ENCODE measurements at regions not wholly inside any gene's neighbourhood (a gene's known extent, or its start where the extent isn't known, plus 50 kb on each side); places are given as distances from the start of the nearest gene placed in this dataset.

DNA sequence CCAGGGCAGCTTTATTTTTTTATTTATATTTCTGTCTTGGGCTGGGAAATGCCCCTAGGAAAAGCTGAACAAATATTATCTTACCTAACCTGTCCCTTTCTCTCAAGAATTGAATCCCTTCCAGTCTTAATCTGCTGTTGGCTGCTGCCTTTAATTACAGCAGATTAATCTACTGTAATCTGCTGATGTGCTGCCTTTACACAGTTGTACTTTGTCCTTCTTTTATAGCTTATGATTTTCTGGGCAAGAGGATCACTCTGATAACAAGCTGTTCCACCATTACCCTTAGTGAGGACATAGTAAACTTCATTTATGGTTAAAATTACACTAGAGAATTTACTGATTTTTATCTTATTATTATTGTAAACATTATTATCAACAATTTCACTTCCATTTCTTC is 234.5 kb upstream of the MAN1A1 start:
- H3K36me3 Mint-ChIP-seq (ENCODE audit: insufficient read depth, unreplicated experiment): no peaks in the 10 kb centered on the region
- CTCF ChIA-PET: interaction anchor here (0.7 kb wide), 2 partner anchors 54 to 1370 kb away, joined by 3 read pairs; no protein-coding TSS in a partner anchor
- DNase-seq (ENCODE audit: unreplicated experiment): no peak
- intact Hi-C loops (cut with micrococcal nuclease): no loop called here
- H3K4me1 Mint-ChIP-seq (ENCODE audit: insufficient read depth, unreplicated experiment): no peaks in the 10 kb centered on the region
- H3K27ac Mint-ChIP-seq (ENCODE audit: low read depth, unreplicated experiment): no peak overlapping the region
- H3K27me3 Mint-ChIP-seq (ENCODE audit: insufficient read depth, unreplicated experiment): no peaks in the 10 kb centered on the region
- POLR2A ChIA-PET: interaction anchor here (1.0 kb wide), 1 partner anchor 119 kb away, joined by 4 read pairs; no protein-coding TSS in a partner anchor
- TF ChIP-seq, protein P1, sequence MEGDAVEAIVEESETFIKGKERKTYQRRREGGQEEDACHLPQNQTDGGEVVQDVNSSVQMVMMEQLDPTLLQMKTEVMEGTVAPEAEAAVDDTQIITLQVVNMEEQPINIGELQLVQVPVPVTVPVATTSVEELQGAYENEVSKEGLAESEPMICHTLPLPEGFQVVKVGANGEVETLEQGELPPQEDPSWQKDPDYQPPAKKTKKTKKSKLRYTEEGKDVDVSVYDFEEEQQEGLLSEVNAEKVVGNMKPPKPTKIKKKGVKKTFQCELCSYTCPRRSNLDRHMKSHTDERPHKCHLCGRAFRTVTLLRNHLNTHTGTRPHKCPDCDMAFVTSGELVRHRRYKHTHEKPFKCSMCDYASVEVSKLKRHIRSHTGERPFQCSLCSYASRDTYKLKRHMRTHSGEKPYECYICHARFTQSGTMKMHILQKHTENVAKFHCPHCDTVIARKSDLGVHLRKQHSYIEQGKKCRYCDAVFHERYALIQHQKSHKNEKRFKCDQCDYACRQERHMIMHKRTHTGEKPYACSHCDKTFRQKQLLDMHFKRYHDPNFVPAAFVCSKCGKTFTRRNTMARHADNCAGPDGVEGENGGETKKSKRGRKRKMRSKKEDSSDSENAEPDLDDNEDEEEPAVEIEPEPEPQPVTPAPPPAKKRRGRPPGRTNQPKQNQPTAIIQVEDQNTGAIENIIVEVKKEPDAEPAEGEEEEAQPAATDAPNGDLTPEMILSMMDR (IDR thresholded peaks at IDR 0.05; ENCODE audit: unreplicated experiment): no peak
- peaks cover 7% of the 10 kb centered on the region for H3K9me3 Mint-ChIP-seq (ENCODE audit: unreplicated experiment)
- no TSS peak for BruUV-seq (replicated peaks)
- no peak overlapping the region for H3K4me3 Mint-ChIP-seq (ENCODE audit: unreplicated experiment)

DNA sequence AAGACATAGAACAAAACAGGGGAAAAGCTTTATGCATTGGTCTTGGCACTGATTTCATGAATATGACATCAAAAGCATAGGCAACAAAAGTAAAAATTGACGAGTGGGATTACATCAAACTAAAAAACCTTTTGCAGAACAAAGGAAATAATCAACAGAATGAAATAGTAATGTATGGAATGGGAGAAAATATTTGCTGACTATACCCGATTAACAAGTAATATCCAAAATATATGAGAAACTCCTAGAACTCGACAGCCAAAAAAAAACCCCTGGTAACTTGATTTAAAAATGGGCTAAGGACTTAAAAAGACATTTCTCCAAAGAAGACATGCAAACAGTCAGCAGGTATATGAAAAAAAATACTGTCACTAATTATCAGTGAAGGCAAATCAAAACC is 231.7 kb upstream of the MAN1A1 start:
- ChIA-PET POLR2A (no interaction called here), CTCF (no interaction called here)
- H3K27ac Mint-ChIP-seq (ENCODE audit: low read depth, unreplicated experiment): no peak overlapping the region
- H3K4me1 Mint-ChIP-seq (ENCODE audit: insufficient read depth, unreplicated experiment): no peaks in the 10 kb centered on the region
- no peak for DNase-seq (ENCODE audit: unreplicated experiment)
- TF ChIP-seq, protein P1 (IDR thresholded peaks at IDR 0.05; ENCODE audit: unreplicated experiment): no peak
- H3K27me3 Mint-ChIP-seq (ENCODE audit: insufficient read depth, unreplicated experiment): no peaks in the 10 kb centered on the region
- intact Hi-C loops (cut with micrococcal nuclease): no loop called here
- H3K9me3 Mint-ChIP-seq (ENCODE audit: unreplicated experiment): peaks cover 14% of the 10 kb centered on the region
- BruUV-seq (replicated peaks): no TSS peak
- H3K36me3 Mint-ChIP-seq (ENCODE audit: insufficient read depth, unreplicated experiment): no peaks in the 10 kb centered on the region
- no peak overlapping the region for H3K4me3 Mint-ChIP-seq (ENCODE audit: unreplicated experiment)

DNA sequence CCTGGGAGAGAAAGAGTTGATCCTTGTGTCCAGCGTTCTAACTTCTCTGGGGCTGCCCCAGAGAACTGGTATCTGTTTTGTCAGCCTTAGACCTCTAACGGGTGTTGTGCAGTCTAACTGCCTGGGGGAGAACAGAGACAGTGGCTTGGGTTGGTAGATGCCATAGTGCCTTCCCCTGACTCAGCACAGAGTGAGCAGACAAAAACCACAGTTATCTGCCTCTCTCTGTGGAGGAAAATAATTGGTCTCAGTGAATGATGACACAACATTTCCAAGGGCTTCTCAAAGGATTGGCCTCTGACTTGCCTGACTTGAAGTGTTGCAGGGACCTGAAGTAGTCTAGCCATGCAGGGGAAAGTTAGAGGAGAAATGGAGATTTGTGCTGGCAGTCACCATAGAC is 226.2 kb upstream of the MAN1A1 start:
- H3K4me1 Mint-ChIP-seq (ENCODE audit: insufficient read depth, unreplicated experiment): no peaks in the 10 kb centered on the region
- H3K4me3 Mint-ChIP-seq (ENCODE audit: unreplicated experiment): no peak overlapping the region
- DNase-seq (ENCODE audit: unreplicated experiment): peak; percentile 36
- BruUV-seq (replicated peaks): no TSS peak
- H3K27ac Mint-ChIP-seq (ENCODE audit: low read depth, unreplicated experiment): no peak overlapping the region
- TF ChIP-seq, protein P1 (IDR thresholded peaks at IDR 0.05; ENCODE audit: unreplicated experiment): no peak
- ChIA-PET CTCF (no interaction called here), POLR2A (no interaction called here)
- peaks cover 16% of the 10 kb centered on the region for H3K9me3 Mint-ChIP-seq (ENCODE audit: unreplicated experiment)
- intact Hi-C loops (cut with micrococcal nuclease): no loop called here
- H3K27me3 Mint-ChIP-seq (ENCODE audit: insufficient read depth, unreplicated experiment): no peaks in the 10 kb centered on the region
- H3K36me3 Mint-ChIP-seq (ENCODE audit: insufficient read depth, unreplicated experiment): no peaks in the 10 kb centered on the region

DNA sequence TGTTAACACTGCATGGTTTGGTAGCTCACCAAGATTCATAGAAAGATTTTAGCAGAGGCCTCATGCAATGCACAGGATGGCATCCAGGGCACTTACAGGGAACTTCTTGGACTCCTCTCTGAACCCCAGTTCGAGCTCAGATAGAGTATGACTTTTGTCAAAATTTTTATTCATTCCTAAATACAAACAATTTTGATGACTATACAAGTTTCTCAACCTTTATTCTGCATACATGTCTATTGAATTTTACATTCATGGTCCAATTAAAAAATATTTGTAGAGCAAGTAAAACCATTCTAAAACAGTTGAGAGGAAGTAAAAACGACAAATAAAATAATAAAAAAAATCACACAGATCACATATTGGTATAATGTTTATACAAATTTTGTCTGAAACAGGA is 219.0 kb upstream of the MAN1A1 start:
- no TSS peak for BruUV-seq (replicated peaks)
- POLR2A ChIA-PET: no interaction called here
- Mint-ChIP-seq H3K27ac (ENCODE audit: low read depth, unreplicated experiment) (no peak overlapping the region), H3K9me3 (ENCODE audit: unreplicated experiment) (no peaks in the 10 kb centered on the region), H3K4me1 (ENCODE audit: insufficient read depth, unreplicated experiment) (no peaks in the 10 kb centered on the region), H3K27me3 (ENCODE audit: insufficient read depth, unreplicated experiment) (no peaks in the 10 kb centered on the region), H3K36me3 (ENCODE audit: insufficient read depth, unreplicated experiment) (no peaks in the 10 kb centered on the region), H3K4me3 (ENCODE audit: unreplicated experiment) (no peak overlapping the region)
- intact Hi-C loops (cut with micrococcal nuclease): no loop called here
- no peak for DNase-seq (ENCODE audit: unreplicated experiment)
- CTCF ChIA-PET: no interaction called here
- TF ChIP-seq, protein P1 (IDR thresholded peaks at IDR 0.05; ENCODE audit: unreplicated experiment): no peak
